ENCODE measurements at regions not wholly inside any gene's neighbourhood (a gene's known extent, or its start where the extent isn't known, plus 50 kb on each side); places are given as distances from the start of the nearest gene placed in this dataset.

DNA sequence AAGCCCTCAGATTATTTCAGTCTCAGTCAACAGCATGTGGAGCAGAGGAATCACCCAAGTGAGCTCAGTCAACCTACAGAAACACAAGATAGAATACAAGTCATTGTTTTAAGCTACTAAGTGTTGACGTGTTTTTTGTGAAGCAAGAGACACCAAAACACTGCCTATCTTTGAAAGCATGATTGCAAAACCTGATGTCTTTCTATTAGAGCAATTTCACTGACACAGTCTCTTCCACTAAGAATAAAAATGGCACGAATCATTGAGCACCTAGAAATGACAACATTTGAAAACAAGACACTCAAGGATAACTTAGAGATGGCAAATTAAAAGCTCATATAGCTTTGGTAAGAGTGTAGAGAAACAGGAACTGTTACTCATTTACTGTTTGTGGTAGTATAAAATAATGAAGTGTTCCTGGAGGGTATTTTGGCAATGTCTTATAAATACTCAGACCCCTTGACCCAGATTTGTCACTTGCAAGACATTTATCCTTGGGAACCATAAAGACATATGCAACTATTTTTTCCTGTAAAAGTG, 407.1 kb upstream of the XYLT1 start:
- Mint-ChIP-seq H3K27ac (no peak overlapping the region), H3K9me3 (no peaks in the 10 kb centered on the region), H3K36me3 (ENCODE audit: low read depth) (no peaks in the 10 kb centered on the region), H3K27me3 (peaks cover 22% of the 10 kb centered on the region), H3K4me3 (no peak overlapping the region), H3K4me1 (ENCODE audit: low read depth) (no peaks in the 10 kb centered on the region)

DNA sequence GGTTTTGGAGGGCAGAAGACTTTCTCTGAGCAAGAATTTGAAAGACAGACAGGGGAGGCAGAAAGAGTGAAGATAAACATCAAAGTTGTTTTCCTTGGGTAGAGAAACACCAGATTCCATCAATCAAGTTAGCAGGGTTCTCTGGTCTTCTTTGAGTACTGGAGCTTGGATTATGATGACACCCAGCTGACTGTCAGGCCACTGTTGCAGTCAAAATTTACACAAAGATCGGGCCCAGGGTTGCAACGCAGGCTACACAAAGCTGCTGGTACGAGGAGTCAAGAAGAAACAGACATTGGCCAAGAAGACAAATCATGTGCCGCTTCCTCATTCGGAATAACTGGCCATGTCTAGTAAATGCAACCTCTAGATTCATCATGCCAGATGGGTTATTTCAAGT, 396.2 kb upstream of the XYLT1 start:
- Mint-ChIP-seq H3K4me3 (no peak overlapping the region), H3K27ac (no peak overlapping the region), H3K27me3 (peaks cover 3% of the 10 kb centered on the region), H3K9me3 (no peaks in the 10 kb centered on the region), H3K36me3 (ENCODE audit: low read depth) (no peaks in the 10 kb centered on the region), H3K4me1 (ENCODE audit: low read depth) (no peaks in the 10 kb centered on the region)

DNA sequence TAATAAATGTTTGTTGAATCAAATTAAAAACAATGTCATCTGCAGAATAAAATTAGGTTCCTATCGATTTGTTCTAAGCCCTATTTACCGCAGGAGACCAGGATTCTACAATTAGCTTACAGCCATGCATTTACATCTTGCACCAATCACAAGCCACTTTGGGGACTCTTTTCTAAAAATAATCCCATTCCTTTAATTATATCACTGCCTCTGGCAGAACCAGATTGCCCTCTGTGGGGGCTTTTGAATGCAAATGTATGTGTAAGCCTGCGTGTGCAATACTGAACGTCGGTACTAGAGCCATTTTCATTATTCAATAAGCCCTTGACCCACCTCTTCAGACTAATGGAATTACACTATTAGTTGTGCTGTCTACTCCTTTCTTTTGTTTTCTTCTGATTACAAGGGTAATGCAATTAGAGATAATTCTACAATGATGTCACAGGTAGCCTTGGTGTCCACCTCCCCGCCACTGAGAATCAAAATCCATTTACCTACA, 391.3 kb upstream of the XYLT1 start:
- Mint-ChIP-seq H3K27ac (no peak overlapping the region), H3K9me3 (no peaks in the 10 kb centered on the region), H3K4me1 (ENCODE audit: low read depth) (no peaks in the 10 kb centered on the region), H3K36me3 (ENCODE audit: low read depth) (no peaks in the 10 kb centered on the region), H3K4me3 (no peak overlapping the region), H3K27me3 (peaks cover 19% of the 10 kb centered on the region)

DNA sequence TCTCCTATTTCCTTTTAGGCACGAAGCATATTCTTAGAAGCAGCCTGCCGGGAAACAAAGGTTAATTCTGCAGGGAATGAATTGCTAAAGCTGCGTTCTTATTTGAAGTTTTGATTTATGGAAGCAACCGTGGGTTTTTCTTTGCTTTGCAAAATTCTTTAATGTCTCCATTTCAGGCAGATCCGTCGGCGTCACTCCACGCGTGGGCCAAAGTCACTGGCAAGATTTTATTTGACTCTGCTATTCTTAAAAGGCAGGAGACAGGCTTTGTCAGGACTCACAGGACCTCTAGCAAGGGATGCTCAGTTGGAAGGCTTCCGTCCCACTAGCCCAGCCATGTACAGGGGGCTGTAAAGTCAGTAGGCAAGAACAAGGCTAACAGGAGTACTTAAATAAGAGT, 387.3 kb upstream of the XYLT1 start:
- no peaks in the 10 kb centered on the region for H3K4me1 Mint-ChIP-seq (ENCODE audit: low read depth)
- peaks cover 5% of the 10 kb centered on the region for H3K9me3 Mint-ChIP-seq
- peaks cover 19% of the 10 kb centered on the region for H3K27me3 Mint-ChIP-seq
- no peak overlapping the region for H3K4me3 Mint-ChIP-seq
- H3K27ac Mint-ChIP-seq: no peak overlapping the region
- H3K36me3 Mint-ChIP-seq (ENCODE audit: low read depth): no peaks in the 10 kb centered on the region

DNA sequence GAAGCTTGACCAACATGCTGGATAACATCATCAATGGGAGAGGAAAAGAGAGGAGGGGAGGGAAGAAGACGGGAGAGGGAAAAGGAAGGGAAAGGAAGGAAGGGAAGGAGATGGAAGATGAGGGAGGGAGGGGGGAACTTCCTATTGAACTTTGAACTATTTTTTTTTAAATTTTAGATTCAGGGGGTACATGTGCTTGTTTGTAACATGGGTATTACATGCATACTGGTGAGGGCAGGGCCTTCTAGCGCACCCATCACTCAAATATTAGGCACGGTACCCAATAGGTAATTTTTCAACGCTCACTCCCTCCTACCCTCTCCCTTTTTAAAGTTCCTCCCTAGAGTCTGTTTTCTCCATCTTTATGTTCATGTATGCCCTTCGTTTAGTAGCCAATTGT, 383.2 kb upstream of the XYLT1 start:
- Mint-ChIP-seq H3K27me3 (peaks cover 16% of the 10 kb centered on the region), H3K36me3 (ENCODE audit: low read depth) (no peaks in the 10 kb centered on the region), H3K9me3 (peaks cover 5% of the 10 kb centered on the region), H3K4me3 (no peak overlapping the region), H3K4me1 (ENCODE audit: low read depth) (no peaks in the 10 kb centered on the region), H3K27ac (no peak overlapping the region)

DNA sequence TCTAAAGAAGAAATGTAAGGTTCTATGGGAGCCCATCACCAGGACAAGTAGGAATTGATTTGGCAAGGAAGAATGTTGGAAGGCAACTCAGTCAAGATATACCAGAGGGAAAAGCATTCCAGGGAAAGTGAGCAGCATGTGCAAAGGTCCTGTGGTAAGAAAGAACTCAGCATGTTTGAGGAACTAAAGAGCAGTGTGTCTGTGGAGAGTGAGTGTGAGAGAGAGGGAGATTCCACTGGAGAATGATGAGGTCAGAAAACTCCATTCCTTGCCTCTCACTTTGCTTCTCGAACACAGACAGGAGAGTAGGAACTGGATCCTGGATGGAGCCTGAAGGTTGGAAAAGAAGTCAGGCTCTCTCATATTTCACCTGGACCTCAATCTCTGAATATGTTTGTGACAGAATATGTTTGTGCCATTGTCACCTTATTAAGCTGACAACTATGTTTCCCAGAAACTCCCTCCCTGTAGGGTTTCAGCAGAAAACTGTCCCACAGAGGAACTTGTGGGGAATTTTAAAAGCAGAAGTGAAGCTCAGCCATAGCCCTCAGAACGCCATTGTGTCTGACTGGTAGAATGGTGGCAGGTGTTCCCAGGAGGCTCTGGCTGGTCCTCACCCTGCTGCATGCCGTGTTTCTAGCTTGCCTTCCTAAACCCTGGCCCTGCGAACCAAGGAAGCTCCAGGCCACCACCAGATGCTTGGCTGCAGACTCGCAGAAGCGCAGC, 382.4 kb upstream of the XYLT1 start:
- Mint-ChIP-seq H3K4me3 (no peak overlapping the region), H3K27ac (no peak overlapping the region), H3K4me1 (ENCODE audit: low read depth) (no peaks in the 10 kb centered on the region), H3K36me3 (ENCODE audit: low read depth) (no peaks in the 10 kb centered on the region), H3K9me3 (peaks cover 5% of the 10 kb centered on the region), H3K27me3 (peaks cover 11% of the 10 kb centered on the region)

DNA sequence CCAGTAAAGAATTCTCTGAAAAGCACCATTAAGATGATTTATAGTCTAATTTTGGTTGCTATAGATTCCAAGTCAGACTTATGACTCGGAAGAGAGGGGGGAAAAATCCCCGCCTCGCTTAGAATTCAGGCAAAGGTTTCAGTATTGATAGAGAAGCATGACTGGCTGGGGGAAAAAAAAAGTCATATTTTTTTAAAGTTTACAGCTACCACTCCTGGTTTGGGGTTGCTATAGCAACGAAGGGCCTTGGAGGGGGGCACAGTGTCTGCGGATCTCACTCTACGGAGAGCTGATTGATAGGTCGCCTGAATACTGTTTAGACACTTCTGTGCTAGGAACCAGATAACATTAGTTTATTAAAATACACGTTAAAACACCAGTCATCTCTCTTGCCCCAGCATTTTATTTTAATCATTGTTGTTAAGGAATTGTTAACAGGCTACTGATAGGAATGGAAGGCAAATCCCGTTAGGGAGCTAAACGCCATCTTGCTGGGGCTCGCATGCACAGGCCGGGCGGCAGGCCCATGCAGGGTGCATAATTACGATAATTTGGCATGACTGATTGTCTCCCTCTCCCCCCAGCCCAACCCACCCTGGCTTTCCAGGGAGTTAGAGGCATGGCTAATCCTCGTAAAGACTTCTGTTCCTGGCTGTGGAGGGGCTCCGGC, 380.0 kb upstream of the XYLT1 start:
- peaks cover 5% of the 10 kb centered on the region for H3K27me3 Mint-ChIP-seq
- no peaks in the 10 kb centered on the region for H3K9me3 Mint-ChIP-seq
- H3K4me3 Mint-ChIP-seq: no peak overlapping the region
- no peaks in the 10 kb centered on the region for H3K36me3 Mint-ChIP-seq (ENCODE audit: low read depth)
- H3K4me1 Mint-ChIP-seq (ENCODE audit: low read depth): no peaks in the 10 kb centered on the region
- no peak overlapping the region for H3K27ac Mint-ChIP-seq

DNA sequence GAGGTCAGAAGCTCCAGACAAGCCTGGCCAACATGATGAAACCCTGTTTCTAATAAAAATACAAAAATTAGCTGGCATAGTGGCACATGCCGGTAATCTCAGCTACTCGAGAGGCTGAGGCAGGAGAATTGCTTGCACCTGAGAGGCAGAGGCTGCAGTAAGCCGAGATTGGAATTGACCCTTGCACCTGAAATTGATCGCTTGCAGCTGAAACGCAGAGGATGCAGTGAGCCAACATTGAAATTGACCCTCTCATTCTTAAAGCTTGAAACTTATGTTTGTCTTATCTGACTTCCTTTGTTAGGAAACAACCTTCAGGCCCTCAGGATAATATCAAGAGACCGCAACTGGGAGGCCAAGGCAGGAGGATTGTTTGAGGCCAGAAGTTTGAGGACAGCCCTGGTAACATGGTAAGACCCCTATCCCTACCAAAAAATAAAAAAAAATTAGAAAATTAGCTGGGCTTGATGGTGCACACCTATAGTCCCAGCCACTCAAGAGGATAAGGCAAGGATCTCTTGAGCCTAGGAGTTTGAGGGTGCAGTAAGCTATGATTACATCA, 376.6 kb upstream of the XYLT1 start:
- Mint-ChIP-seq H3K27ac (no peak overlapping the region), H3K27me3 (no peaks in the 10 kb centered on the region), H3K4me3 (no peak overlapping the region), H3K4me1 (ENCODE audit: low read depth) (no peaks in the 10 kb centered on the region), H3K36me3 (ENCODE audit: low read depth) (no peaks in the 10 kb centered on the region), H3K9me3 (no peaks in the 10 kb centered on the region)

DNA sequence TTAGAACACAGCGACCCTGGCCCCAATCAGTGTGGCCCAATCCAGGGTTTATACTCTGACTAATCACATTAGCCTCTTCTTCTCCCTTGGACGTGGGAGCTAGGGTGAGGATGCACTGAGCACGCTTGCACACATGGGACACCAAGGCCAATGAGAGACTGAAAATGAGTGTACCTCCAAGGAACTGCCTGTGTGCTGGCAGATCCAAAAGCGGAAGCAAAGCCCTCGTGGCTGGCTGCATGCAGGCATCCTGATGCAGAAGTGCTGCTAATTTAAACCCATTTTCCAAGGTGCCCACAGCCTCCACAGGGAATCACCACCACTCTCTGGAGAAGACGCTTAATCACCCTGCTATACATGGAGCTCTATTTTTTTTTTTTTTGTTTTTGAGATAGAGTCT, 375.3 kb upstream of the XYLT1 start:
- no peaks in the 10 kb centered on the region for H3K9me3 Mint-ChIP-seq
- H3K4me3 Mint-ChIP-seq: no peak overlapping the region
- H3K27ac Mint-ChIP-seq: no peak overlapping the region
- no peaks in the 10 kb centered on the region for H3K27me3 Mint-ChIP-seq
- no peaks in the 10 kb centered on the region for H3K4me1 Mint-ChIP-seq (ENCODE audit: low read depth)
- H3K36me3 Mint-ChIP-seq (ENCODE audit: low read depth): no peaks in the 10 kb centered on the region

DNA sequence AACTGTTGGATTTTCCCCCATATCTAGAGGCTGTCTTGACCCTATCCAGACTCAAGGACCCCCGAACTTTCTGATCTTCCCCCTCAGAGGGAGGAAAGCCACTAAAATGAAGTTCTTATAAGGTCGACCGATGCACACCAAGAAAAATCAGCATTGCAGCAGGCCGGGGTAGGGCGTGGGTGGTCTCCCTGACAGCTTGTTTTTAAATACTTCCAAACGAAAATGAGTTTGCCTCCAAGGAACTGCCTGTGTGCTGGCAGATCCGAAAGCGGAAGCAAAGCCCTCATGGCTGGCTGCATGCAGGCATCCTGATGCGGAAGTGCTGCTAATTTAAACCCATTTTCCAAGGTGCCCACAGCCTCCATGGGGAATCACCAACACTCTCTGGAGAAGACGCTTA, 374.3 kb upstream of the XYLT1 start:
- H3K4me3 Mint-ChIP-seq: no peak overlapping the region
- H3K36me3 Mint-ChIP-seq (ENCODE audit: low read depth): no peaks in the 10 kb centered on the region
- no peaks in the 10 kb centered on the region for H3K27me3 Mint-ChIP-seq

DNA sequence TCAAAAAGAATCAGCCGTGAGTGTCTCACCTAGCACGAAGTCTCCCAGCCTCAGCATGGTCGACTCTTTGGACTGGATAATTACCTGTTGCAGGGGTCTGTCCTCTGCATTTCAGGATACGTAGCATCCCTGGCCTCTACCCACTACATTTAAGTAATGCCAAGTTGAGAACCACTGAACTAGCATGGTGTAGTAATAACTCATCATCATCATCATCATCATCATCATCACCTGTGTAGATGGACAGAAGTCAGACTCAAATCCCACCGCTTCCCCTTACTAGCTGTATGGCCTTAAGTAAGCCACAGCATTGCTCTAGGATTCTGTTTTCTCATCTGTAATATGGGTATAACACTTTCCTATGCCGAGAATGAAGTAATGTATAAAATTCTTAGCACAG, 373.1 kb upstream of the XYLT1 start:
- H3K36me3 Mint-ChIP-seq (ENCODE audit: low read depth): no peaks in the 10 kb centered on the region
- no peaks in the 10 kb centered on the region for H3K9me3 Mint-ChIP-seq
- no peak overlapping the region for H3K4me3 Mint-ChIP-seq
- H3K27ac Mint-ChIP-seq: no peak overlapping the region
- no peaks in the 10 kb centered on the region for H3K4me1 Mint-ChIP-seq (ENCODE audit: low read depth)
- H3K27me3 Mint-ChIP-seq: peaks cover 2% of the 10 kb centered on the region

More for the DNA sequence above, 374.3 kb upstream of the XYLT1 start:
- Mint-ChIP-seq H3K27ac (no peak overlapping the region), H3K4me1 (ENCODE audit: low read depth) (no peaks in the 10 kb centered on the region), H3K9me3 (no peaks in the 10 kb centered on the region)

DNA sequence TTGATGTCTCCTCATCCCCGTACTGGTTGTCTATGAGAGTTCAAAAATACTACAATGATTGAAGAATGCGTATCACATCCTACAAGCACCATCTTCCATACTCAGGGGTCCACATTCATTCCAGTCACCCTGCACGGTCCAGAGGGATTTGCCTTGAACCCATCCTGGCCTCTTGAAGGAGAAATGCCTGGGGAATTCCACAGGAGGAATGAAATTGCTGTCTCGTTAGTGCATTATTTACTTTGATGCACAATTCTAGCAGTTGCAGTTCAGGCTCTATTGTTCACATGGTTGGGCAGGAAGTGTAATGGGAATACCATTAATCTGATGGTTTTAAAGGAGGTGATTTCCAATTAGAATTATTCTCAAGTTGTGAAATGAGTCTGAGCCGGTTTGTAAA, 369.1 kb upstream of the XYLT1 start:
- no peak overlapping the region for H3K27ac Mint-ChIP-seq
- no peaks in the 10 kb centered on the region for H3K36me3 Mint-ChIP-seq (ENCODE audit: low read depth)
- H3K27me3 Mint-ChIP-seq: peaks cover 7% of the 10 kb centered on the region
- H3K9me3 Mint-ChIP-seq: no peaks in the 10 kb centered on the region
- H3K4me3 Mint-ChIP-seq: no peak overlapping the region
- H3K4me1 Mint-ChIP-seq (ENCODE audit: low read depth): no peaks in the 10 kb centered on the region

DNA sequence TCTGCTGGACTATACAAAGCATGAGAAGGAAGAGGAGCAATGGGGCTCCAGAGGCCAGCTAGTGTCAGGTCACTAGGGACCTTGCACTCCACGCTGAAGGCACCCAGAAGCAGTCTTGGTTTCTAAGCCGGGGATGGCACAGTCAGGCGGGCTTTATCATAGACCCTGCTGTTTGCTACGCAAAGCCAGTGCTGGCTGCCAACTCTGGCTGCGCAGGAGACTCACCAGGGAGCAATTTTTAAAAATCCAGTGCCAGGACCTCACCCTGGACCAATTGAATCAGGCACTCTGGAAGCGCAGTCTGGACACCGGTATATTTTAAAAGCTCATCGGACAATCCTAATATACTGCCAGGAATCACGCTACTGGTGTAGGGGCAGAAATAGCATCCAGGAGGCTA, 368.5 kb upstream of the XYLT1 start:
- H3K36me3 Mint-ChIP-seq (ENCODE audit: low read depth): no peaks in the 10 kb centered on the region
- H3K27ac Mint-ChIP-seq: no peak overlapping the region
- no peaks in the 10 kb centered on the region for H3K4me1 Mint-ChIP-seq (ENCODE audit: low read depth)
- H3K9me3 Mint-ChIP-seq: no peaks in the 10 kb centered on the region
- peaks cover 7% of the 10 kb centered on the region for H3K27me3 Mint-ChIP-seq
- no peak overlapping the region for H3K4me3 Mint-ChIP-seq

DNA sequence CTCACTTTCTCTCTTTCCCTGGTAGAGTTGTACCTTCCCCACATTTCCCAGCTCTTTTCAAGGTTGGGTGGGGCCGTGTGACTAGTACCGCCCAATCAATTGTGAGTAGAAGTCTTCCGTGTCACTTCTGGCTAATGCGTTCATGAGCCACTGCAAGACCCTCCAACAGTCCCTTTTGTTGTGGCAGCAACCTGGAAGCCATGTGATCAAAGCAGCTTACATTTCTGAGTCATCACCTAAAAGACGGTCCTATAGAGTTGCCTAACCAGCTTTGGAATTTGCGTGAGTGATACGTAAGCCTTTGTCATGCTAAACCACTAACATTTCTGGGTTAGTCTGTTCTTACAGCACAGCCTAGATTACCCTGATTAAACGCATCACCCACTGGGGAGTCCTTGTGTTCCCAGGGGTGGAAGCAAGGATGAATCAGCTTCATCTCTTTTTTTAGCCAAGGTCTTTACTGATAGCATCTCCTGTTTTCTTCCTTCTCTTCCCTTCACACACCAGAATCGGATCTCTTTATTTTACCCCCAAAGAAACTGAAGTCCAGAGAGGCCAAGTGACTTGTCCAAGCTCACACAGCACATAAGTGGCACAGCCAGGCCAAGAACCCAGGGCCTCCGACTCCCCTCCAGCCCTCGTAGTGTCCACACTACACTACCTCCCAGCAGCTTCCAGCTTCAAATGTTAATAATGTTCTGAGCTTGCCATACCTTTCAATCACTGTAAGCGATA, 366.3 kb upstream of the XYLT1 start:
- Mint-ChIP-seq H3K27ac (no peak overlapping the region), H3K4me1 (ENCODE audit: low read depth) (no peaks in the 10 kb centered on the region), H3K27me3 (peaks cover 10% of the 10 kb centered on the region), H3K4me3 (no peak overlapping the region), H3K9me3 (no peaks in the 10 kb centered on the region), H3K36me3 (ENCODE audit: low read depth) (no peaks in the 10 kb centered on the region)
